H54 (cell line): ENCODE measurements at regions not wholly inside any gene's neighbourhood (a gene's known extent, or its start where the extent isn't known, plus 50 kb on each side); places are given as distances from the start of the nearest gene placed in this dataset.
"Not testable (repeated sequence)": the region's sequence is repeated elsewhere in the genome, so short reads cannot be mapped to it uniquely, and the experiment has no call there.

Experiments used
- DNase-seq: peaks from one replicate; pipeline ENCODE4 v3.0.0; 2011; ENCODE audit warnings: low spot score, mixed read lengths; ENCODE audit not compliant: insufficient read length
- FAIRE-seq: peaks from 3 replicates; lab custom pipeline; 2011; peaks lifted over from hg19 to GRCh38; lab: Jason Lieb, UNC
- POLR2A ChIP-seq: IDR thresholded peaks from 2 replicates; pipeline ENCODE4 v1.6.1; 2011; ENCODE audit warnings: low read depth, mild to moderate bottlenecking, low read length

DNA sequence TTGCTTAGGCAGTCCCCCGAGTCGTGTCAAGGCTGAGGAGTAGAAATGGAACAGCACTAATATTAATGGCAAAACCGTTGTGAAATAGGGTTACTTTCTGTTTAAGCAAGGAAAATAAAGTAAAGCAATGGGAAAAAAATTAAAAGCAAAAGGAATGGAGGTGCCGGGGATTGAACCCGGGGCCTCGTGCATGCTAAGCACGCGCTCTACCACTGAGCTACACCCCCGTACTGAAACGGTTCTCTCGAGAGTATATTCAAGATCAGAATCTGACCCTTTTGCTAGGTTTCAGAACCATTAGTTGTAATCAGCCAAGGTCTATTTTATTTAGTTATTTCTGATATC, 85.5 kb downstream of the TRIM27 start:
- TF ChIP-seq POLR2A, result no peak
- DNase-seq, result no peak
- no peak for FAIRE-seq

DNA sequence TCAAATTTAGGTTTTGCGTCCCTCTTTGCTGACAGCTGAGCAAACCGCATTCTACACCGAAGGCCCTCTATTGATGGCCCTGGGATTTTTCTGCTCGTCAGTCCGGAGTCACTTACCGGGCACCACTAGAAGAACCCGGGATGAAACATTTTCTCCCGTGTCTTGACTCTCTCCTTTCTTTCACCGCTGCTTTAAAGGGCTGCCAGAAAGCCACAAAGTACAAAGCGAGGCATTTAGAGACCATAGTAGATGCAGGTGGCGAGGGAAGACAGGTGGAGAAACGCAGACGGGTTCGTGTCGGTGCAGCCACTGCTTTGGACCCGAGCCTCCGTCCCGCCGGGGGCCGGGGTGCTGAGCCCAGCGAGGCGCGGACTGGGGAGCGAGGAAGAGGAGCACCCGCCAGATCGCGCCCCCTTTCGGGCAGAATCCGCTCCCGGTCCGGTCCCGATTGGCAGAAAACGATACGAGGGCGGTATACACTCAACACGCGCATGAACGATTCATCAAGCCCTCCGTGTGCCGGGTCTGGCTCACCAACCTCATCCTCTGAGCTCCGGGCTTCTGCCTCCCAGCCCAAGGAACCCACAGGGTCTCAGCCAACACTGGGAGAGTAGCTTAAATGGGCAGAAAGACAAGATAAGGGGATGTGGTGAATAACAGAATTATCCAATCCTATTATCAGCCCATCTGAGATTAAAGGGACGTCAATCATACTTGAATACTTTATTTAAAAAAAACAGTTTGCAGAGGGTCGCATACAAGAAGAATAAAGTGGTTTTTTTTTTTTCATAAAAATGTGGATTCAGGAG, 84.9 kb downstream of the TRIM27 start:
- DNase-seq (peak; percentile 65), FAIRE-seq (peak; percentile 92)
- no peak for TF ChIP-seq POLR2A

- FAIRE-seq (no peak), DNase-seq (no peak)
These were observed 84.2 kb downstream of the TRIM27 start for GRCh38 chr6:28839443-28840120.

DNA sequence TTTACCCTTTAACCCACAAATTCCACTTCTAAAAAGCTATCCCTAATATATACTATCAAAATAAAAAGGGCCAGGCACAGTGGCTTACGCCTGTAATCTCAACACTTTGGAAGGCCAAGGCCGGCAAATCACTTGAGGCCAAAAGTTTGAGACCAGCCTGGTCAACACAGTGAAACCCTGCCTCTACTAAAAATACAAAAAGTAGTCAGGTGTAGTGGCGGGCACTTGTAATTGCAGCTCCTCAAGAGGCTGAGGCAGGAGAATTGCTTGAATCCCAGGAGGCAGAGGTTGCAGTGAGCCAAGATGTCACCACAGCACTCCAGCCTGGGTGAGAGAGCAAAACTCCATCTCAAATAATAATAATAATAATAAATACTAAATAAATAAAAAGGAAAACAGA, 82.5 kb downstream of the TRIM27 start:
- FAIRE-seq (no peak), DNase-seq (no peak)
- TF ChIP-seq POLR2A, result no peak

More at GRCh38 chr6:28839443-28840120, 84.2 kb downstream of the TRIM27 start:
- no peak for TF ChIP-seq POLR2A

DNA sequence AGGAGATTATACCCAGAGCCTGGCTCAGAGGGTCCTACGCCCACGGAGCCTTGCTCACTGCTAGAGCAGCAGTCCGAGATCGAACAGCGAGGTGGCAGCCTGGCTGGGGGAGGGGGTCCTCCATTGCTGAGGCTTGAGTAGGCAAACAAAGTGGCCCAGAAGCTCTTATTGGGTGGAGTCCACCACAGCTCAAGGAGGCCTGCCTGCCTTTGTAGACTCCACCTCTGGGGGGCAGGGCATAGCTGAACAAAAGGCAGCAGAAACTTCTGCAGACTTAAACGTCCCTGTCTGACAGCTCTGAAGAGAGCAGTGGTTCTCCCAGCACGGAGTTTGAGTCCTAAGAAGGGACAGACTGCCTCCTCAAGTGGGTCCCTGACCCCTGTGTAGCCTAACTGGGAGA, 75.0 kb downstream of the TRIM27 start:
- DNase-seq, FAIRE-seq: not testable (repeated sequence)
